ENCODE measurements at regions not wholly inside any gene's neighbourhood (a gene's known extent, or its start where the extent isn't known, plus 50 kb on each side); places are given as distances from the start of the nearest gene placed in this dataset.

DNA sequence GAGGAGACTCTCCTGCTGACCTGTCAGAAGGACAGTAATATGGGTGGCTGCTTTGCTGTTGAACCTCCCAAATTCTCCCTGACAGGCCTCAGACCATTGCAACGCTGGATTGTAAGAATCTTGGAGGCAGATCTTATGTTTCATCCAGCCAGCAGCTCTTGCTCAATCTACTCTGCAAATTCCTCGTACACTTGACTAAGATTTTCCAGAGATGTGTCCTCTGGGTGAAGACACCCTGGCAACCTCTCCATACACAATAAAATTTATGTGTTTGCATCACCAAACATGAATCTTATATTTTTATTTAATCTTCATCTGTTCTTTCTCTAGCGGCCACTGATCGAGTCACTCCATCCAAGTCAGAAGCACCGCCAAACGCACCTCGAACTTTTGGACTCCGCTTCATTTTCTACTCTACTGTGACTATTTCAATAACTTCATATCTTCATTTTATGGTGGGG lies 623.1 kb downstream of the ACTR3B start:
- H3K27ac Mint-ChIP-seq = no peak overlapping the region
- no peaks in the 10 kb centered on the region for H3K36me3 Mint-ChIP-seq (ENCODE audit: insufficient read depth)
- no peaks in the 10 kb centered on the region for H3K4me1 Mint-ChIP-seq (ENCODE audit: low read depth in 2 of 2)
- no peaks in the 10 kb centered on the region for H3K27me3 Mint-ChIP-seq
- H3K4me3 Mint-ChIP-seq = no peak overlapping the region
- H3K9me3 Mint-ChIP-seq = peaks cover 5 to 8% of the 10 kb centered on the region in 2 donors
- no peak for DNase-seq
- ATAC-seq (replicated peaks) = no peak

GRCh38 chr7:153383781-153384180 lies 624.2 kb downstream of the ACTR3B start:
- H3K36me3 Mint-ChIP-seq (ENCODE audit: insufficient read depth) = no peaks in the 10 kb centered on the region
- H3K4me3 Mint-ChIP-seq = no peak overlapping the region
- ATAC-seq (replicated peaks) (no peak), DNase-seq (no peak)
- no peak overlapping the region for H3K27ac Mint-ChIP-seq
- H3K9me3 Mint-ChIP-seq = peaks cover 7 to 9% of the 10 kb centered on the region in 2 donors
- H3K27me3 Mint-ChIP-seq = no peaks in the 10 kb centered on the region
- H3K4me1 Mint-ChIP-seq (ENCODE audit: low read depth in 2 of 2) = no peaks in the 10 kb centered on the region

GRCh38 chr7:153385502-153385901 lies 626.0 kb downstream of the ACTR3B start:
- H3K9me3 Mint-ChIP-seq = peaks cover 7 to 11% of the 10 kb centered on the region in 2 donors
- H3K27me3 Mint-ChIP-seq = no peaks in the 10 kb centered on the region
- ATAC-seq (replicated peaks) (no peak), DNase-seq (no peak)
- H3K4me1 Mint-ChIP-seq (ENCODE audit: low read depth in 2 of 2) = no peaks in the 10 kb centered on the region
- no peak overlapping the region for H3K4me3 Mint-ChIP-seq
- no peak overlapping the region for H3K27ac Mint-ChIP-seq
- H3K36me3 Mint-ChIP-seq (ENCODE audit: insufficient read depth) = no peaks in the 10 kb centered on the region

GRCh38 chr7:153386556-153386955 lies 627.0 kb downstream of the ACTR3B start:
- Mint-ChIP-seq H3K4me3 (no peak overlapping the region), H3K27me3 (no peaks in the 10 kb centered on the region), H3K9me3 (peaks cover 13 to 18% of the 10 kb centered on the region in 2 donors), H3K27ac (no peak overlapping the region), H3K4me1 (ENCODE audit: low read depth in 2 of 2) (no peaks in the 10 kb centered on the region), H3K36me3 (ENCODE audit: insufficient read depth) (no peaks in the 10 kb centered on the region)
- DNase-seq (no peak), ATAC-seq (replicated peaks) (no peak)

DNA sequence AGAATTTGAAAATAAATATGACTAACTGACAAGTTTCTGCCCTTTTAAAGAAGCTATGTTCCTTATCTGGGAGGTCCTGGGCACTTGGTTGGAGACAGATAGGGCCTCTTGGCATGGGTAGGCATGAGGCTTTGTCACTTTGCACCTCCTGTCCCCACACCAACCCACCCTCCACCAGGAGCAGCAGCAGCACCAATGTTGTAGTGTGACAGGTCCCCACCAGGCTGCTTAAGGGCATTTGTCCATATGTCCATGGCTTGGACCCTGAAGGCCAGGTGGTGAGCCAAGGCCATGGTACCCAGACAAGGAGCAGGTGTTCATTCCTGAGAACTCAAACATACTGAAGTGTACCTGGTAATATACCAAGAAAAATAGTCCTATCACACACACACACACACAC lies 629.1 kb downstream of the ACTR3B start:
- DNase-seq (no peak), ATAC-seq (replicated peaks) (no peak)
- no peaks in the 10 kb centered on the region for H3K36me3 Mint-ChIP-seq (ENCODE audit: insufficient read depth)
- H3K4me3 Mint-ChIP-seq = no peak overlapping the region
- no peaks in the 10 kb centered on the region for H3K27me3 Mint-ChIP-seq
- peaks cover 19 to 21% of the 10 kb centered on the region in 2 donors for H3K9me3 Mint-ChIP-seq
- H3K27ac Mint-ChIP-seq = no peak overlapping the region
- H3K4me1 Mint-ChIP-seq (ENCODE audit: low read depth in 2 of 2) = no peaks in the 10 kb centered on the region

DNA sequence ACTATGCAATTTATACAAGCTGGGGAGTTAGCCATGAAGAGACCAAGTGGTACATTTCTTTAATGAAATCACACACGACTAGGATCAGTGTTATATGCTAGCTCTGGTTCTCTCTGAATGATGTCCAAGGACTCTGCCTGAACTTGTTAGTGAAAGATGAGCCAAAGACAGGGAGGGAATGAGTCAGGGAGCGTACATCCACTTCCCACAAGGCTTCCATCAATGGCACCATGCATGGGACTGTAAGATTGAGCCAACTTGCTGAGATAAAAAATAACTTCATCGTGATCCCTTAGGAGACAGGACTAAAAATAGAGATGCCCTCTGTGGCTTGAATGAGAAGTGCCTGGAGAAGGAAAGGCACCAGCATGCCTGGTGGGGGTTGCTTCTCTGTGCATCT lies 629.7 kb downstream of the ACTR3B start:
- Mint-ChIP-seq H3K27ac (no peak overlapping the region), H3K27me3 (no peaks in the 10 kb centered on the region), H3K4me3 (no peak overlapping the region), H3K4me1 (ENCODE audit: low read depth in 2 of 2) (no peaks in the 10 kb centered on the region), H3K9me3 (peaks cover 19 to 21% of the 10 kb centered on the region in 2 donors), H3K36me3 (ENCODE audit: insufficient read depth) (no peaks in the 10 kb centered on the region)
- no peak for ATAC-seq (replicated peaks)
- no peak for DNase-seq

GRCh38 chr7:153390955-153391354 lies 631.4 kb downstream of the ACTR3B start:
- H3K4me3 Mint-ChIP-seq = no peak overlapping the region
- H3K9me3 Mint-ChIP-seq = peaks cover 17 to 21% of the 10 kb centered on the region in 2 donors
- no peaks in the 10 kb centered on the region for H3K27me3 Mint-ChIP-seq
- no peak overlapping the region for H3K27ac Mint-ChIP-seq
- DNase-seq (no peak), ATAC-seq (replicated peaks) (no peak)
- H3K36me3 Mint-ChIP-seq (ENCODE audit: insufficient read depth) = no peaks in the 10 kb centered on the region
- no peaks in the 10 kb centered on the region for H3K4me1 Mint-ChIP-seq (ENCODE audit: low read depth in 2 of 2)

DNA sequence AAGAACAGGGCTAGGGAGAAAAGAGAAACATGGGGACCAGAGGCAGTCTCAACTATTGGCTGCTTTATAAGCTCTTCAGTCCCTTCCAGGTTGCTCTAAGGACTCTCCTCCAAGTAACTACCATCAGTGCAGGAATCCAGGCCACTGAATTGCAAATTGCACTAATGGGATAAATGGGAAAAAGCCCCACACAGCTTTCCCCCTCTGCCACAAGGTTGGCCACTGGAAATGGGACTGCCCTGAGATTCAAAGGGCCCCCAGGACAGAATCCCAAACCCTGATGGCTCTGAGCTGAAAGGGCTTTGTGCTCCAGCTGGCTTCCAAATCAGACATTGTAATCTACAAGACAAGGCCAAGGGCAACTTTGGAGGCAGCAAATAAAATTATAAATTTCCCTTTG lies 633.2 kb downstream of the ACTR3B start:
- DNase-seq = no peak
- H3K4me3 Mint-ChIP-seq = no peak overlapping the region
- H3K27ac Mint-ChIP-seq = no peak overlapping the region
- H3K9me3 Mint-ChIP-seq = peaks cover 13 to 16% of the 10 kb centered on the region in 2 donors
- H3K27me3 Mint-ChIP-seq = no peaks in the 10 kb centered on the region
- H3K4me1 Mint-ChIP-seq (ENCODE audit: low read depth in 2 of 2) = no peaks in the 10 kb centered on the region
- ATAC-seq (replicated peaks) = no peak
- no peaks in the 10 kb centered on the region for H3K36me3 Mint-ChIP-seq (ENCODE audit: insufficient read depth)

- Mint-ChIP-seq H3K36me3 (ENCODE audit: insufficient read depth) (no peaks in the 10 kb centered on the region), H3K27me3 (no peaks in the 10 kb centered on the region)
These were observed 634.1 kb downstream of the ACTR3B start for GRCh38 chr7:153393666-153394065.

DNA sequence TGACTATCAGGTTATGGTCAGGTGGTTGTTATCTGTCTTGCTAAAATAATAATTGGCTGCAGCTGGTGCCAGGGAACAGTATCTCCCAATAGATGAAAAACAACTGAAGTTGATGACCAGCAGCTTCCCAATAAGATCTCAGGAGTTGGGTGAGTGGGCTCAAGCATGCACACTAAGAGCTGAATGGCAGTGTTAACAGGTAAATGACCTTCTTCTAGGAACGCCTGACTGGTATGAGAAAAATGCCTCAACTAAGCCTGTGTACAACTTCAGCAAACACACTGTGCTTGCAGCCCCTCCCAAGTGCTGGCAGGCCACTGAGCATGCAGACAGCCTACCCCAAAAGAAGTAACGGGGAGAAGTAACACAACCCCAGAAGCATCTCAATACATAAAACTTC lies 636.9 kb downstream of the ACTR3B start:
- DNase-seq (no peak), ATAC-seq (replicated peaks) (no peak)
- no peaks in the 10 kb centered on the region for H3K27me3 Mint-ChIP-seq
- H3K27ac Mint-ChIP-seq = no peak overlapping the region
- no peaks in the 10 kb centered on the region for H3K36me3 Mint-ChIP-seq (ENCODE audit: insufficient read depth)
- H3K4me3 Mint-ChIP-seq = no peak overlapping the region
- H3K4me1 Mint-ChIP-seq (ENCODE audit: low read depth in 2 of 2) = no peaks in the 10 kb centered on the region
- H3K9me3 Mint-ChIP-seq = peaks cover 10 to 12% of the 10 kb centered on the region in 2 donors

More at GRCh38 chr7:153393666-153394065, 634.1 kb downstream of the ACTR3B start:
- no peak overlapping the region for H3K27ac Mint-ChIP-seq
- ATAC-seq (replicated peaks) (no peak), DNase-seq (no peak)
- H3K4me3 Mint-ChIP-seq = no peak overlapping the region
- H3K9me3 Mint-ChIP-seq = peaks cover 13 to 14% of the 10 kb centered on the region in 2 donors
- no peaks in the 10 kb centered on the region for H3K4me1 Mint-ChIP-seq (ENCODE audit: low read depth in 2 of 2)

GRCh38 chr7:153397459-153397858 lies 637.9 kb downstream of the ACTR3B start:
- DNase-seq (no peak), ATAC-seq (replicated peaks) (no peak)
- no peaks in the 10 kb centered on the region for H3K36me3 Mint-ChIP-seq (ENCODE audit: insufficient read depth)
- no peaks in the 10 kb centered on the region for H3K27me3 Mint-ChIP-seq
- H3K9me3 Mint-ChIP-seq = peaks cover 9 to 17% of the 10 kb centered on the region in 2 donors
- no peak overlapping the region for H3K27ac Mint-ChIP-seq
- no peak overlapping the region for H3K4me3 Mint-ChIP-seq
- H3K4me1 Mint-ChIP-seq (ENCODE audit: low read depth in 2 of 2) = no peaks in the 10 kb centered on the region

- ATAC-seq (replicated peaks) (no peak), DNase-seq (no peak)
- no peaks in the 10 kb centered on the region for H3K36me3 Mint-ChIP-seq (ENCODE audit: insufficient read depth)
- peaks cover 9 to 20% of the 10 kb centered on the region in 2 donors for H3K9me3 Mint-ChIP-seq
- H3K4me3 Mint-ChIP-seq = no peak overlapping the region
- H3K27ac Mint-ChIP-seq = no peak overlapping the region
- no peaks in the 10 kb centered on the region for H3K4me1 Mint-ChIP-seq (ENCODE audit: low read depth in 2 of 2)
- no peaks in the 10 kb centered on the region for H3K27me3 Mint-ChIP-seq
These were observed 638.4 kb downstream of the ACTR3B start for GRCh38 chr7:153397906-153398305.

DNA sequence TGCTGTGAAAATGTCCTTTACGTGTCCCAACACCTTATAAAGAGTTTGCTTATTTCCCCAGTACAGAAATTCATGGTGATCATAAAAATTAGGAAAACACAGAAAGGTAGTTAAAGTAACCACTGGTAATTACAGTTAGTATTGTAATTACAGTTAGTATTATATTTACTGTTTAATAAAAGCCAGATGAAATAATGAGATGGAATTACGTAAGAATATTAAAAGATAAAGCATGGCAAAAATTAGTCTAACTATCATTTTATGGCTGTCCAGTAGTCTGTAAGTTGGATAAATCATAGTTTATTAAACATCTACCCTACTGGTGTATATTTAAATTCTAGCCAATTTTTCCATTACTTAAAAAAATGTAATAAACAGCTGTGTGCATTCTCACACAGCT lies 638.8 kb downstream of the ACTR3B start:
- Mint-ChIP-seq H3K4me3 (no peak overlapping the region), H3K27ac (no peak overlapping the region), H3K27me3 (no peaks in the 10 kb centered on the region), H3K9me3 (peaks cover 5 to 20% of the 10 kb centered on the region in 2 donors), H3K36me3 (ENCODE audit: insufficient read depth) (no peaks in the 10 kb centered on the region), H3K4me1 (ENCODE audit: low read depth in 2 of 2) (no peaks in the 10 kb centered on the region)
- DNase-seq (no peak), ATAC-seq (replicated peaks) (no peak)

GRCh38 chr7:153398789-153399553 lies 639.4 kb downstream of the ACTR3B start:
- Mint-ChIP-seq H3K27ac (no peak overlapping the region), H3K4me1 (ENCODE audit: low read depth in 2 of 2) (no peaks in the 10 kb centered on the region), H3K4me3 (no peak overlapping the region), H3K27me3 (no peaks in the 10 kb centered on the region), H3K36me3 (ENCODE audit: insufficient read depth) (no peaks in the 10 kb centered on the region), H3K9me3 (peaks cover 6 to 20% of the 10 kb centered on the region in 2 donors)
- ATAC-seq (replicated peaks) (no peak), DNase-seq (no peak)

Data from effector memory CD8-positive, alpha-beta T cell (primary cell).